Mesodermal cell (in vitro differentiated cells): ENCODE measurements at regions not wholly inside any gene's neighbourhood (a gene's known extent, or its start where the extent isn't known, plus 50 kb on each side); places are given as distances from the start of the nearest gene placed in this dataset.

Experiments used
- H3K27ac ChIP-seq: 2 replicates; pipeline ENCODE4 v1.7.0; 2013; ENCODE audit warnings: mild to moderate bottlenecking, low read depth, low read length, moderate library complexity; ENCODE audit not compliant: severe bottlenecking
- H3K36me3 ChIP-seq: 2 replicates; pipeline ENCODE4 v1.7.1; 2013; ENCODE audit warnings: mild to moderate bottlenecking, low read length, moderate library complexity; ENCODE audit not compliant: control insufficient read depth, insufficient read depth
- H3K4me1 ChIP-seq: one replicate; pipeline ENCODE4 v1.7.1; 2013; ENCODE audit warnings: mild to moderate bottlenecking, low read length; ENCODE audit not compliant: insufficient read depth, control insufficient read depth, poor library complexity, severe bottlenecking
- H3K4me3 ChIP-seq: 2 replicates; pipeline ENCODE4 v1.7.0; 2013; ENCODE audit warnings: low read length, control low read depth, mild to moderate bottlenecking; ENCODE audit not compliant: insufficient read depth, poor library complexity, severe bottlenecking; ENCODE audit errors: extremely low read depth
- H3K9me3 ChIP-seq: 2 replicates; pipeline ENCODE4 v1.7.1; 2013; ENCODE audit warnings: mild to moderate bottlenecking, low read length, moderate library complexity; ENCODE audit not compliant: control insufficient read depth
- WGBS, 2 experiments: methylation state at CpG; one replicate each; pipeline ENCODE4 v1.1.5; 2013; ENCODE audit warnings: missing lambda C conversion rate in 2 of 2; ENCODE audit not compliant: insufficient coverage in 2 of 2; 5-methylcytosine and 5-hydroxymethylcytosine counted together

- Histone ChIP-seq H3K4me3 (peak overlapping the region; percentile 92), H3K36me3 (no peaks in the 10 kb centered on the region), H3K27ac (no peak overlapping the region), H3K9me3 (no peaks in the 10 kb centered on the region), H3K4me1 (peaks cover 42% of the 10 kb centered on the region)
- 65 to 67% methylated on average over 7 to 8 of the region's 8 CpGs for WGBS, 2 experiments
Measured at GRCh38 chr1:21347072-21347581, 56.9 kb upstream of the ECE1 start.

GRCh38 chr1:21346365-21347071 is 56.3 kb upstream of the ECE1 start:
- no peaks in the 10 kb centered on the region for H3K36me3 ChIP-seq
- no peak overlapping the region for H3K27ac ChIP-seq
- WGBS, 2 experiments = 73 to 77% methylated on average over 9 to 13 of the region's 13 CpGs
- peak overlapping the region; percentile 92 for H3K4me3 ChIP-seq
- peaks cover 47% of the 10 kb centered on the region for H3K4me1 ChIP-seq
- H3K9me3 ChIP-seq = no peaks in the 10 kb centered on the region

DNA sequence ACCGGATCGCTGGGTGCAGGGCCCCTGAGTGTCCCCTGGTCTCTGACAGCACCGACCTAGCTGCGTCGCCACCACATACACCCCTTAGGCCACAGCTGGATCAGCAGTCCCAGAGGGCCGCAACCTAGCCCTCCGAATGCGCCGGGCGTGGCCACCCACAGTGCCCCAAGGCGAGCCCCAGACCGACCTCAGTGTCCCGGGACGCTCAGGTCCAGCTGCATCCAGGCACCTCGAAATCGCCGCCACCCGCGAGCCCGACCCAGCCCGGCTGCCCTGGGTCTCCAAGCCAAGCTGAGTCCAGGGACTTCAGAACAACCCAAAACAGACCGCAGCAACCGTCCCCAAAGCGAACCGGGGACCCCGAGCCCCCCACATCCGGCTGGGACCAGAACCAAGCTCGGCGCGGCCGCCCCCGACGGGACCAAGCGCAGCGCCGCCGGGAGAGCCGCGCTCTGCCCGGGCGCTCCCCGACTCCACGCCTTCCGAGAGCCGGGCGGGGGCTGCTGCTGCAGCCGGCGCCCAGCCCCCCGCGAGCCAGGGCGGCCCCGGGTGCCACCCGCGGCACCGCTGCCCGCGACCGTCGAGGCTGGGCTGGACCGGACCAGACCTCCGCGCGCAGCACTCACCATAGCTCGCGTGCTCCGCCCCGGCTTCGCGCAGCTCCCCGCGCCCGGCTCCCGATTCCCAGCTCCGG is 54.6 kb upstream of the ECE1 start:
- Histone ChIP-seq H3K4me1 (peaks cover 50% of the 10 kb centered on the region), H3K9me3 (no peaks in the 10 kb centered on the region), H3K4me3 (peak overlapping the region; percentile 92), H3K36me3 (peaks cover 8% of the 10 kb centered on the region), H3K27ac (no peak overlapping the region)
- WGBS, 2 experiments = 0 to 1% methylated on average over 61 to 70 of the region's 74 CpGs

GRCh38 chr1:21344098-21344749 is 54.0 kb upstream of the ECE1 start:
- Histone ChIP-seq H3K4me1 (peaks cover 55% of the 10 kb centered on the region), H3K27ac (no peak overlapping the region)
- 50 to 59% methylated on average over 10 to 13 of the region's 14 CpGs for WGBS, 2 experiments

DNA sequence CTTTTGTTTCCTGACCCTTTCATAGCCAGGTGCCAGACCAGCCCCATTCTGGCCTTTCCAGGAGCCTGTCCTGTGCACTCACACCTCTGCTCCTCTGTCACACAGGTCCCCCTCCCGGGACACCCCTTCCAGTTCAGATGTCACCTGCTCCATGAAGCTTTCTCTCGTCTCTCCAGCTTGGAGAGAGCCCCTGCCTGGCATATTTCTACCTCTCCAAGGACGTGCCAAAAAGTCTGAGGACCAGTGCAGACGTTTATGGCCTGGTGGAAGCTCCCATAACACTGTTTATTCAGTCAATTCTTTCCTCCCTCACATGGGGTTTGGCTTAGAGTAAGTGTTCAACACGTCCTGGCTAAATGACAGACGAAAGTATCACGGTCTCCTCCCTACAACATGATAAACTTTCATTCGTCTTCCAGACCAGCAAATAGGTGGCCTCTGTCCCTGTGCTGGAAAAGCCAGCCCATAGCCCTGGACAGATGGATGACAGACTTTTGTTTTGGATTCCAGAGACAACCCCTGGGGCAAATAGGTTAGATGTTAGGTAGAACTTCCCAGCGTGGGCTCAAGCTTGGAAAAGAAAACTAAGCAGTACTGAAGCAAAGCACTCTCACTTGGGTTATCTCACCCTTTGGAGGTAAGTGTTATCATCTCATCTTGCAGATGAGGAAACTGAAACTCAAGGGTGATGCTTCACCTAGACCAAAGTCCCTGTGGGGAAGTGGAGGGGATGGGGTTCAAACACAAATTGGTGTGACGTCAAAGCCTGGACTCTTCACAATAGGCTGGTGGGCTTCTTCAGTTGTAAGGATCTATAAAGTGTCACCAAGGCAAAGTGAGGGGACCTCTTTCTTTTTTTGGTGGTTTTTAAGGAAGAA is 52.9 kb upstream of the ECE1 start:
- no peaks in the 10 kb centered on the region for H3K9me3 ChIP-seq
- H3K27ac ChIP-seq = no peak overlapping the region
- peaks cover 14% of the 10 kb centered on the region for H3K36me3 ChIP-seq
- peak overlapping the region; percentile 92 for H3K4me3 ChIP-seq
- WGBS, 2 experiments = 87 to 88% methylated on average over 8 to 9 of the region's 10 CpGs
- H3K4me1 ChIP-seq = peaks cover 62% of the 10 kb centered on the region

More at GRCh38 chr1:21344098-21344749, 54.0 kb upstream of the ECE1 start:
- Histone ChIP-seq H3K36me3 (peaks cover 14% of the 10 kb centered on the region), H3K9me3 (no peaks in the 10 kb centered on the region), H3K4me3 (peak overlapping the region; percentile 92)

GRCh38 chr1:21341517-21342078 is 51.3 kb upstream of the ECE1 start:
- no peak overlapping the region for H3K27ac ChIP-seq
- WGBS, 2 experiments = 89 to 90% methylated on average over 6 to 8 of the region's 10 CpGs
- H3K4me1 ChIP-seq = peaks cover 60% of the 10 kb centered on the region
- H3K4me3 ChIP-seq = no peak overlapping the region
- H3K36me3 ChIP-seq = peaks cover 14% of the 10 kb centered on the region
- H3K9me3 ChIP-seq = no peaks in the 10 kb centered on the region

DNA sequence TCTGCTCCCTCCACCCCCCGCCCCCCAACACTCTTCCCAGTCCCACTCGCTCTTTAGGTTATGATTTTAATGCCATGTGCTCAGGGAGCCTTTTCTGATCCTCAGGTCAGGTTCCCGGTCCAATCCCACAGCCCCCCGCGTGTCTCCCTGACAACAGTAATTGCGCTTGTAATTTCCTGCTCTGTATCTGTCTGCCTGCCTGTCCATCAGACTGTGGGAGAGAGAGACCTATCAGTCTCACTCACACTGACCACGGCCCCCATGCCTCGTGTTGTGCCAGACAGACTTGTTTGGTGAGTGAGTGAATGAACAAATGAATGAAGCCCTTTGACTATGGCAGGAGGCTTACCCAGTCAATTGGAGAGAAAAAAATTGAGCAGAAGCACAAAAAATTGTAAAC is 50.8 kb upstream of the ECE1 start:
- Histone ChIP-seq H3K9me3 (no peaks in the 10 kb centered on the region), H3K4me1 (peaks cover 57% of the 10 kb centered on the region), H3K27ac (no peak overlapping the region), H3K36me3 (peaks cover 14% of the 10 kb centered on the region), H3K4me3 (no peak overlapping the region)
- WGBS, 2 experiments = 80 to 93% methylated on average over 1 to 8 of the region's 8 CpGs

DNA sequence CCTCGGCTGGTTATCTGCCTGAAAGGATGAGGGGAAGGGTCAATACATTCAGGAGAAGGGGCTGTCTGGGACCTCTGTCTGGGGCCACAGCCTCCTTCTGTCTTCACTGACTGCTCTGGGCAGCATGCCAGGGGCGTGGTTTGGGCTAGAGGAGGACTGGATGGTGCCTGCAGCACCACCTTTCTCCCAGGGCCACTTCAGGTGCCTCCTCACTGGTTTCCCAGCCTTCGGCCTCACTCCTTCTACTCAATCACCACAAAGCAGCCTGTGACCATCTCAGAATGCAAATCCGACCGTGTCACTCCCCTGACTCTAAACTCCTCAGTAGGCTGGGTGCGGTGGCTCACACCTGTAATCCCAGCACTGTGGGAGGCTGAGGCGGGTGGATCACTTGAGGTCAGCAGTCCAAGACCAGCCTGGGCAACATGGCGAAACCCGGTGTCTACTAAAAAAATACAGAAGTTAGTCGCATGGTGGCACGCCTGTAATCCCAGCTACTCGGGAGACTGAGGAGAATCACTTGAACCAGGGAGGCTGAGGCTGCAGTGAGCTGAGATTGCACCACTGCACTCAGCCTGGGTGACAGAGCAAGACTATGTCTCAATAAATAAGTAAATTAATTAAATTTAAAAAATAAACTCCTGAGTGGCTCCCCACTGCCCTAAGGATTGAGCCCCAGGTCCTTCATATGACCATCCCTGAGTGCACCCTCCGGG is 50.1 kb upstream of the ECE1 start:
- Histone ChIP-seq H3K9me3 (no peaks in the 10 kb centered on the region), H3K4me1 (peaks cover 60% of the 10 kb centered on the region), H3K27ac (no peak overlapping the region), H3K4me3 (no peak overlapping the region), H3K36me3 (peaks cover 14% of the 10 kb centered on the region)
- WGBS, 2 experiments = 85 to 86% methylated on average over 11 of the region's 13 CpGs
